BLaER1 treated with 17β-estradiol and CSF1 and Interleukin-3, amounts not matched to agents 10 nM and 100 nM (cell line): ENCODE measurements at regions not wholly inside any gene's neighbourhood (a gene's known extent, or its start where the extent isn't known, plus 50 kb on each side); places are given as distances from the start of the nearest gene placed in this dataset.

ENCODE experiments used
- H3K27ac ChIP-seq, 11 experiments: shearing (Covaris generic); formaldehyde crosslinking; 2 replicates each; pipeline ENCODE4 v1.8.1; 2022
- H3K27me3 ChIP-seq, 11 experiments: shearing (Covaris generic); formaldehyde crosslinking; 2 replicates each; pipeline ENCODE4 v1.8.1; 2022
- H3K36me3 ChIP-seq, 11 experiments: shearing (Covaris generic); formaldehyde crosslinking; 2 replicates each; pipeline ENCODE4 v1.8.1; 2022
- H3K4me1 ChIP-seq, 10 experiments: shearing (Covaris generic); formaldehyde crosslinking; 2 replicates each; pipeline ENCODE4 v1.8.1; 2022
- H3K4me2 ChIP-seq, 11 experiments: shearing (Covaris generic); formaldehyde crosslinking; 2 replicates each; pipeline ENCODE4 v1.8.1; 2022
- H3K4me3 ChIP-seq, 10 experiments: shearing (Covaris generic); formaldehyde crosslinking; 2 replicates each; pipeline ENCODE4 v1.8.1; 2022
- H3K9ac ChIP-seq, 11 experiments: shearing (Covaris generic); formaldehyde crosslinking; 2 replicates each; pipeline ENCODE4 v1.8.1; 2022
- H3K9me3 ChIP-seq, 11 experiments: shearing (Covaris generic); formaldehyde crosslinking; replicated peaks in 1 of 11; 2 replicates each; pipeline ENCODE4 v1.8.1; 2022
- H4K20me1 ChIP-seq, 11 experiments: shearing (Covaris generic); formaldehyde crosslinking; 2 replicates each; pipeline ENCODE4 v1.8.1; 2022
- Cebpa-rat ChIP-seq, 11 experiments: shearing (Covaris generic); IDR thresholded peaks; 2 replicates each; pipeline ENCODE4 v1.8.1; 2022

DNA sequence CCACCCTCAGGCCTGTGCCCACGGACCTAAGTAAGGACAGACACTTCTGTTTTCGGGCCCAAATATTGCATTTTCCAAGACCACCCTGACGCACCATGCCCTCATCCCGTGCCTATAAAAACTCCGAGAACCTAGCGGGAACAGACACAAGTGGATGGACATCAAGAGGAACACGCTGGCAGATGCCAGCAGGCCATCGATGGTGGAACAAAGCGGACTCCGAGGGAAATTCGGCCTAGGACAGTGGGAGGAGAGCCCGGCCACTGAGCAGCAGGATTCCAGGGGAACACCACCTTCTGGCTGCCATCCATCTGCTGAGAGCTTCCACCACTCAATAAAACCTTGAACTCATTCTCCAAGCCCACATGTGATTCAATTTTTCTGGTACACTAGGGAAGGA lies 243.6 kb upstream of the ZWINT start:
- H3K36me3 ChIP-seq, result no peaks in the 10 kb centered on the region
- no peak for TF ChIP-seq Cebpa-rat (IDR thresholded peaks at IDR 0.05)
- H3K27me3 ChIP-seq, result no peaks in the 10 kb centered on the region
- no peaks in the 10 kb centered on the region for H4K20me1 ChIP-seq
- H3K4me1 ChIP-seq, result no peaks in the 10 kb centered on the region
- no peak overlapping the region for H3K9ac ChIP-seq
- H3K9me3 ChIP-seq, result no peaks in the 10 kb centered on the region
- H3K27ac ChIP-seq, result no peak overlapping the region
- no peak overlapping the region for H3K4me2 ChIP-seq
- H3K4me3 ChIP-seq, result no peak overlapping the region

GRCh38 chr10:56599201-56599600 lies 238.1 kb upstream of the ZWINT start:
- Histone ChIP-seq H4K20me1 (no peaks in the 10 kb centered on the region), H3K4me3 (no peak overlapping the region), H3K4me2 (no peak overlapping the region), H3K9me3 (no peaks in the 10 kb centered on the region), H3K27me3 (no peaks in the 10 kb centered on the region), H3K27ac (no peak overlapping the region), H3K9ac (no peak overlapping the region), H3K4me1 (no peaks in the 10 kb centered on the region), H3K36me3 (no peaks in the 10 kb centered on the region)
- TF ChIP-seq Cebpa-rat (IDR thresholded peaks at IDR 0.05), result no peak

DNA sequence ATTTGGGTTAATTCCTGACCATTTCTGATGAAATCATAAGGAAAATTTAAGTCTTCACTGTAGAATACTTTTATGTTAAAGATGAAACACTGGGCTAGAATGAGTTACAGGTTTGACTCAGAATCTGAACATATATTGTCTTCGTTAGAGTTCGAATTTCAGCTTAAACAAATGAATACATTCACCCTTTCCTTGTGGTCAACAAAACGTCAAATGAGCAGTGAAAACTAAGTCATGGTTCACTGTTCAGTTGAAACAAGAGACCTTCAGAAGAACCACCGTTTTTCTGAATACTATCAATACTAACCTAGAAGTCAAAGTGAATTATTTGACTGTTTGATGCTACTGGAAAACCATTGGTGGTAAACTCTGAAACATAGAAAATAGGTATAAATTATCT lies 235.2 kb upstream of the ZWINT start:
- Histone ChIP-seq H3K9me3 (no peaks in the 10 kb centered on the region), H3K4me1 (no peaks in the 10 kb centered on the region), H3K27ac (no peak overlapping the region), H4K20me1 (no peaks in the 10 kb centered on the region), H3K4me2 (no peak overlapping the region), H3K9ac (no peak overlapping the region), H3K36me3 (no peaks in the 10 kb centered on the region), H3K4me3 (no peak overlapping the region), H3K27me3 (no peaks in the 10 kb centered on the region)
- TF ChIP-seq Cebpa-rat (IDR thresholded peaks at IDR 0.05), result no peak

- no peaks in the 10 kb centered on the region for H3K9me3 ChIP-seq
- TF ChIP-seq Cebpa-rat (IDR thresholded peaks at IDR 0.05), result no peak
- H3K4me1 ChIP-seq, result no peaks in the 10 kb centered on the region
- no peak overlapping the region for H3K4me2 ChIP-seq
- H3K27me3 ChIP-seq, result no peaks in the 10 kb centered on the region
- no peaks in the 10 kb centered on the region for H4K20me1 ChIP-seq
- no peak overlapping the region for H3K27ac ChIP-seq
- H3K36me3 ChIP-seq, result no peaks in the 10 kb centered on the region
- no peak overlapping the region for H3K9ac ChIP-seq
- no peak overlapping the region for H3K4me3 ChIP-seq
Observed at GRCh38 chr10:56593120-56593519, 232.1 kb upstream of the ZWINT start.

DNA sequence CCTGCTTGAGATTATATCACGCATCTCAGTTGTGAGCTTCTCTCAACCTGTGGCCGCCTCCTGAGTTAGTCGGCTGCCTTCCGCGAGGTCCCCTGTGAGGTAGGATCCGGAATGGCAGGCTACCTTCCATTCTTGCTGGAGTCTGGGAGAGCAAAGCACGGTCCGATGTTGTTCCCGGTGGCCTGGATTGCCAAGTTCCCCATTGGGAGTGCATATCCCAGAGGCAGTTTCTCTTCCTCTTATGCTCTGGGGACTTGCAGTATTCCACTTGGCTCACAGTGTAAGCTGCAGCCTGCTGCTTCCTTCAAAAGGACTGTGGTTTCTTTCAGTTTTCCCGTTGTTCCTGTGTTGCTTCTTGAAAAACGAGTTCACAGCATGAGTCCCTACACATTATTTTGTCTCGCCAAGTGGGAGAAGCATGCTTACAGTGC lies 225.4 kb upstream of the ZWINT start:
- Histone ChIP-seq H4K20me1 (no peaks in the 10 kb centered on the region), H3K4me1 (no peaks in the 10 kb centered on the region), H3K36me3 (no peaks in the 10 kb centered on the region), H3K4me3 (no peak overlapping the region), H3K9me3 (no peaks in the 10 kb centered on the region), H3K27me3 (no peaks in the 10 kb centered on the region), H3K9ac (no peak overlapping the region), H3K4me2 (no peak overlapping the region), H3K27ac (no peak overlapping the region)
- TF ChIP-seq Cebpa-rat (IDR thresholded peaks at IDR 0.05), result no peak

DNA sequence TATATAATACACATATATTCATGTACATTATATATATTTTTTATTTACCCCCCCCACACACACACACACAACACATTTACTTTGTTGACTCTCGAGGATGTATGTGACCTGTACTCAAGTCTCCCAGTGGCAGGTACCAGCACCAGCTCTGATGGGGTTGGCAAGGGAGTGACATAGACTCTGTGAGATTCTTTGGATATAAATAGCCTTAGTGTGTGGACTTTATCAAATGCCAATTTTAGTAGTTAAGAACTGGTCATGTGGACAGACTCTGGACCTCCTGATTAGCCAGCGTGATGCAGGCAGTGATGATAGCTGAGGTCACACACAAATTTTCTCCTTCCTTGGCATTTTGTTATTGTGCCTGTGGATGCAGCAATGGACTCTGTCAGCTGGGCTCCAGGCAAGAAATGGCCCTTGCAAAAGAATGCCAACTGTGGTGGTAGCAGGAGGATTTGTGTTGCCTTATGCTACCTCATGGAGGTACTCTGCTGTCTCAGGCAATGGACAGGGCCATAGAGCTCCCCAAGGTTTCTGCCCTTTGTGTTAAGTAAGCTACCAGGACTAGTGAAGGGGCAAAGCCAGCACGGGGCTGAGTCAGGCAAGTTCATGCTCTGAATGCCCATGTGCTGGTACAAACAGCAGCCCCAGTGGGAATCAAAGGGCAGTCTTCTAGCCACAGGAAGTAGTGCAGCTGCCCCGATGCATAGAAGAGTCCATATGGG lies 224.6 kb upstream of the ZWINT start:
- Histone ChIP-seq H3K27ac (no peak overlapping the region), H3K27me3 (no peaks in the 10 kb centered on the region), H3K9ac (no peak overlapping the region), H3K36me3 (no peaks in the 10 kb centered on the region), H3K9me3 (no peaks in the 10 kb centered on the region), H3K4me2 (no peak overlapping the region), H3K4me3 (no peak overlapping the region), H3K4me1 (no peaks in the 10 kb centered on the region), H4K20me1 (no peaks in the 10 kb centered on the region)
- TF ChIP-seq Cebpa-rat (IDR thresholded peaks at IDR 0.05), result no peak

- H3K4me1 ChIP-seq, result no peaks in the 10 kb centered on the region
- H3K4me3 ChIP-seq, result no peak overlapping the region
- no peak overlapping the region for H3K9ac ChIP-seq
- H3K27me3 ChIP-seq, result no peaks in the 10 kb centered on the region
- no peak for TF ChIP-seq Cebpa-rat (IDR thresholded peaks at IDR 0.05)
- no peaks in the 10 kb centered on the region for H4K20me1 ChIP-seq
- H3K27ac ChIP-seq, result no peak overlapping the region
- H3K9me3 ChIP-seq, result no peaks in the 10 kb centered on the region
- no peak overlapping the region for H3K4me2 ChIP-seq
- no peaks in the 10 kb centered on the region for H3K36me3 ChIP-seq
Observed at GRCh38 chr10:56583316-56583715, 222.3 kb upstream of the ZWINT start.

- no peaks in the 10 kb centered on the region for H3K4me1 ChIP-seq
- H3K4me2 ChIP-seq, result no peak overlapping the region
- H4K20me1 ChIP-seq, result no peaks in the 10 kb centered on the region
- peaks cover 17 to 28% (median 19%) of the 10 kb centered on the region in 11 experiments for H3K9me3 ChIP-seq
- no peak overlapping the region for H3K4me3 ChIP-seq
- no peak overlapping the region for H3K9ac ChIP-seq
- H3K27me3 ChIP-seq, result no peaks in the 10 kb centered on the region
- no peaks in the 10 kb centered on the region for H3K36me3 ChIP-seq
- no peak overlapping the region for H3K27ac ChIP-seq
- no peak for TF ChIP-seq Cebpa-rat (IDR thresholded peaks at IDR 0.05)
Observed at GRCh38 chr10:56567580-56567979, 206.5 kb upstream of the ZWINT start.

GRCh38 chr10:56561336-56561735 lies 200.3 kb upstream of the ZWINT start:
- H3K4me1 ChIP-seq, result no peaks in the 10 kb centered on the region
- no peak overlapping the region for H3K4me3 ChIP-seq
- H4K20me1 ChIP-seq, result no peaks in the 10 kb centered on the region
- H3K27me3 ChIP-seq, result no peaks in the 10 kb centered on the region
- TF ChIP-seq Cebpa-rat (IDR thresholded peaks at IDR 0.05), result no peak
- H3K9me3 ChIP-seq, result no peaks in the 10 kb centered on the region
- no peaks in the 10 kb centered on the region for H3K36me3 ChIP-seq
- no peak overlapping the region for H3K9ac ChIP-seq
- no peak overlapping the region for H3K4me2 ChIP-seq
- H3K27ac ChIP-seq, result no peak overlapping the region

- Histone ChIP-seq H3K36me3 (no peaks in the 10 kb centered on the region), H3K4me1 (no peaks in the 10 kb centered on the region), H3K27ac (no peak overlapping the region), H3K4me3 (no peak overlapping the region), H3K4me2 (no peak overlapping the region), H3K27me3 (no peaks in the 10 kb centered on the region), H3K9ac (no peak overlapping the region), H3K9me3 (no peaks in the 10 kb centered on the region), H4K20me1 (no peaks in the 10 kb centered on the region)
- no peak for TF ChIP-seq Cebpa-rat (IDR thresholded peaks at IDR 0.05)
Observed at GRCh38 chr10:56551037-56551436, 190.0 kb upstream of the ZWINT start.
